Neural cell (in vitro differentiated cells): ENCODE measurements at regions not wholly inside any gene's neighbourhood (a gene's known extent, or its start where the extent isn't known, plus 50 kb on each side); places are given as distances from the start of the nearest gene placed in this dataset.

ENCODE experiments used
- H2AFZ ChIP-seq: fragments of 200-600, 300-800 bp; sonication (generic), shearing (Covaris generic); 2 replicates; pipeline ENCODE4 v1.6.0; 2014; ENCODE audit warnings: low read depth, mild to moderate bottlenecking, antibody characterized with exemption, low read length, moderate library complexity
- H3F3A ChIP-seq: fragments of 200-600 bp; shearing (Covaris generic); 2 replicates; pipeline ENCODE4 v1.6.1; 2016; ENCODE audit warnings: mild to moderate bottlenecking, moderate library complexity, mixed read lengths, antibody characterized with exemption, low read length; ENCODE audit not compliant: insufficient read depth, poor library complexity, severe bottlenecking
- H3K27ac ChIP-seq: fragments of 200-600, 300-800 bp; sonication (generic), shearing (Covaris generic); 2 replicates; pipeline ENCODE4 v1.5.1; 2014; ENCODE audit warnings: mild to moderate bottlenecking, low read length, moderate library complexity
- H3K27me3 ChIP-seq: fragments of 300-800, 200-600 bp; sonication (generic), shearing (Covaris generic); 2 replicates; pipeline ENCODE4 v1.6.0; 2014; ENCODE audit warnings: mild to moderate bottlenecking, low read depth, low read length, moderate library complexity; ENCODE audit not compliant: insufficient read depth
- H3K36me3 ChIP-seq: fragments of 300-800, 200-600 bp; sonication (generic), shearing (Covaris generic); 2 replicates; pipeline ENCODE4 v1.5.1; 2014; ENCODE audit warnings: mild to moderate bottlenecking, antibody characterized with exemption, low read length, moderate library complexity; ENCODE audit not compliant: insufficient read depth
- H3K4me2 ChIP-seq: fragments of 300-800, 200-600 bp; sonication (generic), shearing (Covaris generic); 2 replicates; pipeline ENCODE4 v1.6.0; 2014; ENCODE audit warnings: mild to moderate bottlenecking, low read length
- H3K4me3 ChIP-seq: fragments of 300-800, 200-600 bp; sonication (generic), shearing (Covaris generic); 2 replicates; pipeline ENCODE4 v1.5.1; 2014; ENCODE audit warnings: mild to moderate bottlenecking, low read length, moderate library complexity
- H3K79me2 ChIP-seq: fragments of 200-600 bp; shearing (Covaris generic); replicated peaks from 2 replicates; pipeline ENCODE4 v1.6.0; 2014; ENCODE audit warnings: mild to moderate bottlenecking, low read length, moderate library complexity; ENCODE audit not compliant: insufficient read depth
- H3K9ac ChIP-seq: fragments of 300-800, 200-600 bp; sonication (generic), shearing (Covaris generic); 2 replicates; pipeline ENCODE4 v1.6.1; 2016; ENCODE audit warnings: mild to moderate bottlenecking, low read length, mixed read lengths
- H3K9me2 ChIP-seq: fragments of 200-600 bp; shearing (Covaris generic); 2 replicates; pipeline ENCODE4 v1.6.1; 2016; ENCODE audit warnings: mild to moderate bottlenecking, low read length, mixed read lengths; ENCODE audit not compliant: insufficient read depth
- H3K9me3 ChIP-seq: fragments of 200-600, 300-800 bp; sonication (generic), shearing (Covaris generic); 2 replicates; pipeline ENCODE4 v1.6.1; 2016; ENCODE audit warnings: mild to moderate bottlenecking, mixed run types, low read length, moderate library complexity, mixed read lengths
- H4K20me1 ChIP-seq: fragments of 200-600 bp; shearing (Covaris generic); 2 replicates; pipeline ENCODE4 v1.6.1; 2016; ENCODE audit warnings: mild to moderate bottlenecking, mixed run types; ENCODE audit not compliant: insufficient read depth
- EP300 ChIP-seq: fragments of 450-650 bp; conservative IDR thresholded peaks from 2 replicates; pipeline ENCODE4 v1.6.1; 2014; ENCODE audit warnings: antibody characterized with exemption, mild to moderate bottlenecking, moderate library complexity; ENCODE audit not compliant: poor library complexity, severe bottlenecking
- EZH2 ChIP-seq: fragments of 200-600, 300-800 bp; shearing (Covaris generic), sonication (generic); IDR thresholded peaks from 2 replicates; pipeline ENCODE4 v1.6.1; 2014; ENCODE audit warnings: antibody characterized with exemption, low read length, borderline replicate concordance, mild to moderate bottlenecking; ENCODE audit not compliant: insufficient read depth, poor library complexity, severe bottlenecking
- MXI1 ChIP-seq: fragments of 450-650 bp; conservative IDR thresholded peaks from 2 replicates; pipeline ENCODE4 v1.6.1; 2014; ENCODE audit warnings: antibody characterized with exemption, mild to moderate bottlenecking; ENCODE audit not compliant: poor library complexity, severe bottlenecking
- POLR2AphosphoS5 ChIP-seq: IDR thresholded peaks from 2 replicates; pipeline ENCODE4 v1.6.1; 2012
- RAD21 ChIP-seq: fragments of 450-650 bp; conservative IDR thresholded peaks from 2 replicates; pipeline ENCODE4 v1.6.1; 2014; ENCODE audit warnings: antibody characterized with exemption, mild to moderate bottlenecking, moderate library complexity
- SMC3 ChIP-seq: fragments of 450-650 bp; conservative IDR thresholded peaks from 2 replicates; pipeline ENCODE4 v1.6.1; 2014; ENCODE audit warnings: antibody characterized with exemption, mild to moderate bottlenecking, moderate library complexity; ENCODE audit not compliant: poor library complexity
- TAF1 ChIP-seq: IDR thresholded peaks from 2 replicates; pipeline ENCODE4 v1.6.1; 2012; ENCODE audit warnings: low read depth
- TF ChIP-seq, protein P1 (sequence below): IDR thresholded peaks from 2 replicates; pipeline ENCODE4 v1.6.1; 2012; ENCODE audit warnings: borderline replicate concordance
- TF ChIP-seq, protein P2 (sequence below): fragments of 450-650 bp; IDR thresholded peaks from 2 replicates; pipeline ENCODE4 v1.5.1; 2014; ENCODE audit warnings: antibody characterized with exemption, mild to moderate bottlenecking, moderate library complexity; ENCODE audit not compliant: poor library complexity, severe bottlenecking

DNA sequence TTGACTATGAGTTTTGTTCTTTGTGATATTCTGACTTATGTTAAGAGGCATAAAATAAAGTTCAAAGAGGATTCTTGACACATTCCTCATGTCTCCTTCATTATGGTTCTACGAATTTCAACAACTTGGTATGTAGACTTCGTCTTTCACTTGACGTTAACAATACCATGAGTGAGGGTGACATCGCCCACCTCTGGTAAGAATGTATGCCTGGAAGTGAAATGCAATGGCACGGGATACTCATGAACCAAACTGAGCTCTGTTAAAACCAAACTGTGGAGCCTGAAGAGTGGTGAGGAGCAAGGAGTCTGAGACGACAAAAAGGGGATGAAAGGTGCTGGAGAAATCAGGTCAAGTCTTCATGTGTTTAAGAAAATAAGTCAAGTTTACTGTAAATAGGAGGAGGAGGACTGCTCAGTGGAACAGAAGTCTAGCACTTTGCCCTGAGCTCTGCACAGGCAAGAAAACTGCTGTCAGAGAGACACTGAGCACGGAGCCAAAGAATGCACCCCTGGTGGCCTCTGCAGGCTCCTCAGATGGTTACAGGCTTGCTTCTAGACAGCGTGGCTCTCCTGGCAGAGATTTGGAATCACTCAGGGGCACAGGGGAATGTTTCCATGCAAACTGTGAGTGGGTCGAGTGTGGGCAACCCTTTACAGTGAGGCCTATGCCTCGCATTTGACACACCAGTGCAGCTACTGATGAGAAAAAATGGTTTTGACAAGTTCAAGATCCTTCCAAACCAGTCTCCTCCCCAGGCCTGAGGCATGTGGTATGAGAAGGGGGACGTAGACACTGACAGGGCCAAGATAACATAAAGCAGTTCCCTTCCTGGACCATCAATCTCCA lies 470.1 kb downstream of the IRX1 start:
- H3K9me3 ChIP-seq = no peaks in the 10 kb centered on the region
- no peak overlapping the region for H2AFZ ChIP-seq
- H3K9ac ChIP-seq = no peak overlapping the region
- no peak overlapping the region for H3K4me3 ChIP-seq
- H3K27ac ChIP-seq = no peak overlapping the region
- no peaks in the 10 kb centered on the region for H3F3A ChIP-seq
- TF ChIP-seq POLR2AphosphoS5 (no peak), SMC3 (no peak), MXI1 (no peak), EZH2 (no peak)
- H3K36me3 ChIP-seq = no peaks in the 10 kb centered on the region
- H4K20me1 ChIP-seq = no peaks in the 10 kb centered on the region
- H3K4me2 ChIP-seq = no peak overlapping the region
- no peaks in the 10 kb centered on the region for H3K27me3 ChIP-seq
- no peaks in the 10 kb centered on the region for H3K79me2 ChIP-seq
- H3K9me2 ChIP-seq = no peaks in the 10 kb centered on the region

DNA sequence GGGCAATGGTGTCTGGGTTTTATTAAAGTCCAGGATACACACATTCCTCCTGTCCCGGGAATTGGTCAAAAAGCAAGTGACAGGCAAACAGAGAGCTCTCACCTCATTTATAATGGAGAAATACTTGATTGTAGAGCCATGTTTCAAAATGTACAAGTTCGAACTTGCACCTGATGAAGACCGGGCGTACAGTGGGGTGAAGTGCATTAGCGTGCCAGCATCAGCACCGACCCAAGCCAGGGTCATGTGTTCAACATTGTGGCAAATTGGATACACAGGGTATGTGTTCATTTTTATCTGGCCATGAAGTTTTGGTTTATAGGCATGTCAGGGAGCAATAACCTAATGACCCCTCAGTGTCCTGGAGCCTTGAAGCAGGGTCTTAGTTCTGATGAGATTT lies 472.5 kb downstream of the IRX1 start:
- Histone ChIP-seq H3K27ac (no peak overlapping the region), H3F3A (no peaks in the 10 kb centered on the region), H3K9me3 (no peaks in the 10 kb centered on the region), H3K4me2 (no peak overlapping the region), H3K9me2 (no peaks in the 10 kb centered on the region), H4K20me1 (no peaks in the 10 kb centered on the region), H3K79me2 (no peaks in the 10 kb centered on the region), H3K9ac (no peak overlapping the region), H3K27me3 (no peaks in the 10 kb centered on the region), H3K36me3 (no peaks in the 10 kb centered on the region), H2AFZ (no peak overlapping the region), H3K4me3 (no peak overlapping the region)
- TF ChIP-seq TAF1 (no peak), SMC3 (no peak), EZH2 (no peak)

DNA sequence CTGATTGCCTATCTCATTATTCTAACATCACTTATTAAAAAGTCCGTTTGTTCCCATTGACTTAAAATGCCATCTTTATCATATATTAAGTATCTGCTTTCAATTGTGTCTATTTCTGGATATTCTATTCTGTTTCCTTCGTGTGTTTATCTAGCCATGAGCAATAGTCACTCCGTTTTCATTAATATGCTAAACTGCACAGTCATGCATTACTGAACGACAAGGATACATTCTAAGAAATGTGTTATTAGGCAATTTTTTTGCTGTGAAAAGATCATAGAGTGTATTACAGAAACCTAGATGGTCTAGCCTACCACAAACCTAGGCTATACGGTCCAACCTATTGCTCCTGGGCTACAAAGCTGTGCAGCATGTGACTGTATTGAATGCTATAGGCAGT lies 482.9 kb downstream of the IRX1 start:
- H3K9me2 ChIP-seq = no peaks in the 10 kb centered on the region
- no peak overlapping the region for H3K9ac ChIP-seq
- no peaks in the 10 kb centered on the region for H3F3A ChIP-seq
- H2AFZ ChIP-seq = no peak overlapping the region
- no peak overlapping the region for H3K4me3 ChIP-seq
- H3K4me2 ChIP-seq = no peak overlapping the region
- no peak for TF ChIP-seq RAD21
- TF ChIP-seq EZH2 = no peak
- TF ChIP-seq TAF1 = no peak
- TF ChIP-seq, protein P1, sequence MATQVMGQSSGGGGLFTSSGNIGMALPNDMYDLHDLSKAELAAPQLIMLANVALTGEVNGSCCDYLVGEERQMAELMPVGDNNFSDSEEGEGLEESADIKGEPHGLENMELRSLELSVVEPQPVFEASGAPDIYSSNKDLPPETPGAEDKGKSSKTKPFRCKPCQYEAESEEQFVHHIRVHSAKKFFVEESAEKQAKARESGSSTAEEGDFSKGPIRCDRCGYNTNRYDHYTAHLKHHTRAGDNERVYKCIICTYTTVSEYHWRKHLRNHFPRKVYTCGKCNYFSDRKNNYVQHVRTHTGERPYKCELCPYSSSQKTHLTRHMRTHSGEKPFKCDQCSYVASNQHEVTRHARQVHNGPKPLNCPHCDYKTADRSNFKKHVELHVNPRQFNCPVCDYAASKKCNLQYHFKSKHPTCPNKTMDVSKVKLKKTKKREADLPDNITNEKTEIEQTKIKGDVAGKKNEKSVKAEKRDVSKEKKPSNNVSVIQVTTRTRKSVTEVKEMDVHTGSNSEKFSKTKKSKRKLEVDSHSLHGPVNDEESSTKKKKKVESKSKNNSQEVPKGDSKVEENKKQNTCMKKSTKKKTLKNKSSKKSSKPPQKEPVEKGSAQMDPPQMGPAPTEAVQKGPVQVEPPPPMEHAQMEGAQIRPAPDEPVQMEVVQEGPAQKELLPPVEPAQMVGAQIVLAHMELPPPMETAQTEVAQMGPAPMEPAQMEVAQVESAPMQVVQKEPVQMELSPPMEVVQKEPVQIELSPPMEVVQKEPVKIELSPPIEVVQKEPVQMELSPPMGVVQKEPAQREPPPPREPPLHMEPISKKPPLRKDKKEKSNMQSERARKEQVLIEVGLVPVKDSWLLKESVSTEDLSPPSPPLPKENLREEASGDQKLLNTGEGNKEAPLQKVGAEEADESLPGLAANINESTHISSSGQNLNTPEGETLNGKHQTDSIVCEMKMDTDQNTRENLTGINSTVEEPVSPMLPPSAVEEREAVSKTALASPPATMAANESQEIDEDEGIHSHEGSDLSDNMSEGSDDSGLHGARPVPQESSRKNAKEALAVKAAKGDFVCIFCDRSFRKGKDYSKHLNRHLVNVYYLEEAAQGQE = no peak
- TF ChIP-seq MXI1 = no peak
- no peak for TF ChIP-seq EP300
- TF ChIP-seq, protein P2, sequence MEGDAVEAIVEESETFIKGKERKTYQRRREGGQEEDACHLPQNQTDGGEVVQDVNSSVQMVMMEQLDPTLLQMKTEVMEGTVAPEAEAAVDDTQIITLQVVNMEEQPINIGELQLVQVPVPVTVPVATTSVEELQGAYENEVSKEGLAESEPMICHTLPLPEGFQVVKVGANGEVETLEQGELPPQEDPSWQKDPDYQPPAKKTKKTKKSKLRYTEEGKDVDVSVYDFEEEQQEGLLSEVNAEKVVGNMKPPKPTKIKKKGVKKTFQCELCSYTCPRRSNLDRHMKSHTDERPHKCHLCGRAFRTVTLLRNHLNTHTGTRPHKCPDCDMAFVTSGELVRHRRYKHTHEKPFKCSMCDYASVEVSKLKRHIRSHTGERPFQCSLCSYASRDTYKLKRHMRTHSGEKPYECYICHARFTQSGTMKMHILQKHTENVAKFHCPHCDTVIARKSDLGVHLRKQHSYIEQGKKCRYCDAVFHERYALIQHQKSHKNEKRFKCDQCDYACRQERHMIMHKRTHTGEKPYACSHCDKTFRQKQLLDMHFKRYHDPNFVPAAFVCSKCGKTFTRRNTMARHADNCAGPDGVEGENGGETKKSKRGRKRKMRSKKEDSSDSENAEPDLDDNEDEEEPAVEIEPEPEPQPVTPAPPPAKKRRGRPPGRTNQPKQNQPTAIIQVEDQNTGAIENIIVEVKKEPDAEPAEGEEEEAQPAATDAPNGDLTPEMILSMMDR = no peak
- no peak for TF ChIP-seq SMC3
- TF ChIP-seq POLR2AphosphoS5 = no peak
- H3K36me3 ChIP-seq = no peaks in the 10 kb centered on the region
- no peaks in the 10 kb centered on the region for H4K20me1 ChIP-seq
- no peaks in the 10 kb centered on the region for H3K79me2 ChIP-seq
- no peaks in the 10 kb centered on the region for H3K9me3 ChIP-seq
- H3K27me3 ChIP-seq = no peaks in the 10 kb centered on the region
- no peak overlapping the region for H3K27ac ChIP-seq
